ENCODE measurements at regions not wholly inside any gene's neighbourhood (a gene's known extent, or its start where the extent isn't known, plus 50 kb on each side); places are given as distances from the start of the nearest gene placed in this dataset.
"Not testable (repeated sequence)": the region's sequence is repeated elsewhere in the genome, so short reads cannot be mapped to it uniquely, and the experiment has no call there.

GRCh38 chr12:34236073-34236472 lies 213.8 kb downstream of the ALG10 start:
- H3K9me3 ChIP-seq (ENCODE audit: insufficient read depth, low read depth, low read length) = peaks cover 3% of the 10 kb centered on the region; the same call in 1 of the 2 replicates

GRCh38 chr12:34244608-34245007 lies 222.3 kb downstream of the ALG10 start:
- Histone ChIP-seq H3K9me3 (ENCODE audit: insufficient read depth, low read depth, low read length) (peaks cover 4% of the 10 kb centered on the region; the same call in 1 of the 2 replicates), H3K9ac (ENCODE audit: low read depth, low read length, poor library complexity, severe bottlenecking) (no peak overlapping the region), H4K20me1 (ENCODE audit: insufficient read depth, low read length, poor library complexity, severe bottlenecking) (no peaks in the 10 kb centered on the region), H3K4me3 (ENCODE audit: low read length, poor library complexity, severe bottlenecking) (no peak overlapping the region), H3K36me3 (ENCODE audit: insufficient read depth, low read length) (no peaks in the 10 kb centered on the region), H3K79me2 (ENCODE audit: insufficient read depth, low read length) (no peaks in the 10 kb centered on the region), H3K4me1 (ENCODE audit: insufficient read depth, low read length, poor library complexity, severe bottlenecking) (no peaks in the 10 kb centered on the region), H3K27me3 (ENCODE audit: insufficient read depth, low read length, poor library complexity, severe bottlenecking) (no peaks in the 10 kb centered on the region), H2AFZ (ENCODE audit: low read length) (no peak overlapping the region), H3K4me2 (ENCODE audit: low read depth, low read length, poor library complexity, severe bottlenecking) (no peak overlapping the region), H3K9me2 (replicated peaks; ENCODE audit: low read depth, low read length) (no peaks in the 10 kb centered on the region), H3F3A (ENCODE audit: low read depth) (no peaks in the 10 kb centered on the region)
- TF ChIP-seq, protein P1, sequence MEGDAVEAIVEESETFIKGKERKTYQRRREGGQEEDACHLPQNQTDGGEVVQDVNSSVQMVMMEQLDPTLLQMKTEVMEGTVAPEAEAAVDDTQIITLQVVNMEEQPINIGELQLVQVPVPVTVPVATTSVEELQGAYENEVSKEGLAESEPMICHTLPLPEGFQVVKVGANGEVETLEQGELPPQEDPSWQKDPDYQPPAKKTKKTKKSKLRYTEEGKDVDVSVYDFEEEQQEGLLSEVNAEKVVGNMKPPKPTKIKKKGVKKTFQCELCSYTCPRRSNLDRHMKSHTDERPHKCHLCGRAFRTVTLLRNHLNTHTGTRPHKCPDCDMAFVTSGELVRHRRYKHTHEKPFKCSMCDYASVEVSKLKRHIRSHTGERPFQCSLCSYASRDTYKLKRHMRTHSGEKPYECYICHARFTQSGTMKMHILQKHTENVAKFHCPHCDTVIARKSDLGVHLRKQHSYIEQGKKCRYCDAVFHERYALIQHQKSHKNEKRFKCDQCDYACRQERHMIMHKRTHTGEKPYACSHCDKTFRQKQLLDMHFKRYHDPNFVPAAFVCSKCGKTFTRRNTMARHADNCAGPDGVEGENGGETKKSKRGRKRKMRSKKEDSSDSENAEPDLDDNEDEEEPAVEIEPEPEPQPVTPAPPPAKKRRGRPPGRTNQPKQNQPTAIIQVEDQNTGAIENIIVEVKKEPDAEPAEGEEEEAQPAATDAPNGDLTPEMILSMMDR (conservative IDR thresholded peaks at IDR 0.05; ENCODE audit: low read length) = no peak
- TF ChIP-seq EZH2phosphoT487 (IDR thresholded peaks at IDR 0.05; ENCODE audit: borderline replicate concordance) = no peak

More at GRCh38 chr12:34236073-34236472, 213.8 kb downstream of the ALG10 start:
- no peaks in the 10 kb centered on the region for H4K20me1 ChIP-seq (ENCODE audit: insufficient read depth, low read length, poor library complexity, severe bottlenecking)
- no peaks in the 10 kb centered on the region for H3K9me2 ChIP-seq (replicated peaks; ENCODE audit: low read depth, low read length)
- no peaks in the 10 kb centered on the region for H3K36me3 ChIP-seq (ENCODE audit: insufficient read depth, low read length)
- TF ChIP-seq EZH2phosphoT487 (IDR thresholded peaks at IDR 0.05; ENCODE audit: borderline replicate concordance) = no peak
- TF ChIP-seq, protein P1 (conservative IDR thresholded peaks at IDR 0.05; ENCODE audit: low read length) = no peak
- H3K4me1 ChIP-seq (ENCODE audit: insufficient read depth, low read length, poor library complexity, severe bottlenecking) = no peaks in the 10 kb centered on the region
- H3K4me3 ChIP-seq (ENCODE audit: low read length, poor library complexity, severe bottlenecking) = no peak overlapping the region
- H3K9ac ChIP-seq (ENCODE audit: low read depth, low read length, poor library complexity, severe bottlenecking) = no peak overlapping the region
- H3K4me2 ChIP-seq (ENCODE audit: low read depth, low read length, poor library complexity, severe bottlenecking) = no peak overlapping the region
- H3K27me3 ChIP-seq (ENCODE audit: insufficient read depth, low read length, poor library complexity, severe bottlenecking) = no peaks in the 10 kb centered on the region
- H3F3A ChIP-seq (ENCODE audit: low read depth) = no peaks in the 10 kb centered on the region
- no peak overlapping the region for H2AFZ ChIP-seq (ENCODE audit: low read length)
- H3K79me2 ChIP-seq (ENCODE audit: insufficient read depth, low read length) = no peaks in the 10 kb centered on the region

DNA sequence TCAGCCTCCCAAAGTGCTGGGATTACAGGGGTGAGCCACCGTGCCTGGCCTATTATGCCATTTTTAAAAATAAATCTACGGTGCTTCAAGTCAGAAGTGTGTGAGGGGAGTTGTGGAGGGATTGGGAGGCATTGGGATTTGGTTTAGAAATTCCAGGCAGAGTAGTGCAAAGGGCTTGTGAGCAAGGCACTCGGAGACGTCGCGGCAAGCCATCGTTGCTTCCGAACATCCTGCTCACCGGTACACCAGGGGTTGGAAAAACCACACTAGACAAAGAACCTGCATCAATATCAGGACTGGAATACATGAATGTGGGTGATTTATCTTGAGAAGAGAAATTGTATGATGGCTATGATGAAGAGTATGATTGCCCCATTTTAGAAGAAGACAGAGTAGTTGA lies 227.0 kb downstream of the ALG10 start:
- Histone ChIP-seq H3K4me3 (ENCODE audit: low read length, poor library complexity, severe bottlenecking) (no peak overlapping the region), H3F3A (ENCODE audit: low read depth) (no peaks in the 10 kb centered on the region), H3K4me2 (ENCODE audit: low read depth, low read length, poor library complexity, severe bottlenecking) (no peak overlapping the region), H3K9ac (ENCODE audit: low read depth, low read length, poor library complexity, severe bottlenecking) (no peak overlapping the region), H3K9me3 (ENCODE audit: insufficient read depth, low read depth, low read length) (0 out of 2 replicates have a peak, but pooled peaks cover 4% of the 10 kb centered on the region), H3K79me2 (ENCODE audit: insufficient read depth, low read length) (no peaks in the 10 kb centered on the region), H3K27me3 (ENCODE audit: insufficient read depth, low read length, poor library complexity, severe bottlenecking) (no peaks in the 10 kb centered on the region), H3K4me1 (ENCODE audit: insufficient read depth, low read length, poor library complexity, severe bottlenecking) (no peaks in the 10 kb centered on the region), H3K9me2 (replicated peaks; ENCODE audit: low read depth, low read length) (no peaks in the 10 kb centered on the region), H3K36me3 (ENCODE audit: insufficient read depth, low read length) (no peaks in the 10 kb centered on the region), H2AFZ (ENCODE audit: low read length) (no peak overlapping the region), H4K20me1 (ENCODE audit: insufficient read depth, low read length, poor library complexity, severe bottlenecking) (no peaks in the 10 kb centered on the region)
- TF ChIP-seq, protein P1 (conservative IDR thresholded peaks at IDR 0.05; ENCODE audit: low read length) = no peak
- no peak for TF ChIP-seq EZH2phosphoT487 (IDR thresholded peaks at IDR 0.05; ENCODE audit: borderline replicate concordance)

- not testable (repeated sequence) for H3K4me2 ChIP-seq (ENCODE audit: low read depth, low read length, poor library complexity, severe bottlenecking); H3K27me3 ChIP-seq (ENCODE audit: insufficient read depth, low read length, poor library complexity, severe bottlenecking); H3K79me2 ChIP-seq (ENCODE audit: insufficient read depth, low read length); H3K9me3 ChIP-seq (ENCODE audit: insufficient read depth, low read depth, low read length); H2AFZ ChIP-seq (ENCODE audit: low read length); H3K9me2 ChIP-seq (replicated peaks; ENCODE audit: low read depth, low read length); H3K4me1 ChIP-seq (ENCODE audit: insufficient read depth, low read length, poor library complexity, severe bottlenecking); H3K9ac ChIP-seq (ENCODE audit: low read depth, low read length, poor library complexity, severe bottlenecking); H3K4me3 ChIP-seq (ENCODE audit: low read length, poor library complexity, severe bottlenecking); H4K20me1 ChIP-seq (ENCODE audit: insufficient read depth, low read length, poor library complexity, severe bottlenecking); H3K36me3 ChIP-seq (ENCODE audit: insufficient read depth, low read length); H3F3A ChIP-seq (ENCODE audit: low read depth)
Measured at GRCh38 chr12:34251879-34252278, 229.6 kb downstream of the ALG10 start.

All from Loucy (cell line).